ENCODE measurements at regions not wholly inside any gene's neighbourhood (a gene's known extent, or its start where the extent isn't known, plus 50 kb on each side); places are given as distances from the start of the nearest gene placed in this dataset.

DNA sequence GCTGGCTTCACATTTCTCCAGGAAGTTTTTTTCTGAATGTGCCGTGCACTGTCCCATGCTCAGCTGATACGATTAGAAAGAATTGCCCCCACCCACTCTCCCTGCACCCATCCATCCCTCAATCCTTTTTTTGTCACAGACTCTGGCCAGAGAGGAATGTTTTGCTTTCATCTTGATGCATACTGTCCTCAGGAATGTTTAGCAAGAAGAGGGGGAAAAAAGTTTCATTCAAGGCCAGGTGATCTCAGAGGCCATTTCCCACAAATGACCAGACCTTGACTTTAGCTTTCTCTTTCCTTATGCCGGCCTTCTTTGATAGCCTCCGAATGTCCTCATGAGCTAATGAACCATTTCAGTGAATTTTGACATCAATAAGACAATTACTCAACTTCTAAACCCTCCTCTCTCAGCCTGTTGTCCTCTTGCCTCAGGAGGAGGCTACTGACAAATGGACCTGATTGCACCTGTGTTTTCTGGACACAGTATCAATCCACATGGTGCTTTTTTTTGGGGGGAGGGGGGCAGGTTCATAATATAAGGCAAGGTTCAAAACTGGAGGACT, 105.0 kb upstream of the KLF6 start:
- ChIA-PET POLR2A (ENCODE audit: low non-redundant PET) (interaction anchor here (1.7 kb wide), 1 partner anchor 104 kb away, joined by 3 read pairs; no protein-coding TSS in a partner anchor), CTCF (no interaction called here)
- TF ChIP-seq CTCF (conservative IDR thresholded peaks at IDR 0.05; ENCODE audit: low read depth), result no peak
- no peak overlapping the region for H3K27ac ChIP-seq
- DNase-seq (ENCODE audit: low spot score), result no peak

DNA sequence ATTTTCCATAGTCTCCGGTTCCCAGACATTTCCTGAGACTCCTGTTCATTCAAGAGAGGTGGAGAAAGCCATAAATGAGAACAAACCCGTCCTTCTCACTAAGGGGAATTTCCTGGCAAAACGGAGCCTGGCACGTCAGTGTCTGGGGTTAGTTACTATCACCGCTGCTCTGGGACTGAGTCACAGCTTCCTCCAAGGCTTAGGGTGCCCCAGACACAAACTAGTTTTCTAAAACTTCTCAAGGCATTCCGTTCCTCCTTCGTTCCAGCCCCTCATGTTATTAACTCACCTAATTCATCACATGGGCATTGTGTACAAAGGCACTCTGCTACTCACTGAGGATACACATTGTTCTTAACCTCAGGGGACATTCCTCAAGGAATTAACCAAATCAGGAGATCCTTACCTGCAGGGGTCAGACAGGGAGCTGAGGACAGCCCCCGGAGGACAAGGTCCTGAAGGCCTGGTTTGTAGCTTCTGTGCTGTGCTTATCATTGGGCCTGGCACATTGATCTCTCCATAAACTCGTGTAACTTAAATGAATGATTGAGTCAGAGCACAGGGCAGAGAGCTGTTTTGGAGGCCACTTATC, 103.0 kb upstream of the KLF6 start:
- CTCF ChIA-PET, result interaction anchor here (0.6 kb wide), 1 partner anchor 769 kb away, joined by 4 read pairs; no protein-coding TSS in a partner anchor
- DNase-seq (ENCODE audit: low spot score), result peak; percentile 66

DNA sequence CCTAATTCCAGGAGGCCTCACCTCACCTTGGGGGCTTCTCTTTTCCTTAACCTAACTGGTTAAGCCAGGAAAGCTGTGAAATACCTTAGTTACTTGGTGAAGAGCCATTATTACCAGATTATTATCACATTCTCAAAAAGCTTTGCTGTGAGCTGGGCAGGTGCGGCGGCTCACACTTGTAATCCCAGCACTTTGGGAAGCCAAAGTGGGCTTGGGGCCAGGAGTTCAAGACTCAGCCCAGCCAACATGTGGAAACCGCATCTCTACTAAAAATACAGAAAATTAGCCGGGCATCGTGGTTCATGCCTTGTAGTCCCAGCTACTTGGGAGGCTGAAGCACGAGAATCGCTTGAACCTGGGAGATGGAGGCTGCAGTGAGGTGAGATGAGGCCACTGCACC, 102.4 kb upstream of the KLF6 start:
- TF ChIP-seq CTCF (conservative IDR thresholded peaks at IDR 0.05; ENCODE audit: low read depth), result no peak
- DNase-seq (ENCODE audit: low spot score), result no peak
- peak overlapping the region; percentile 80 for H3K27ac ChIP-seq
- ChIA-PET POLR2A (ENCODE audit: low non-redundant PET) (no interaction called here), CTCF (no interaction called here)

More for the DNA sequence above, 103.0 kb upstream of the KLF6 start:
- H3K27ac ChIP-seq, result peak overlapping the region; percentile 80
- POLR2A ChIA-PET (ENCODE audit: low non-redundant PET), result no interaction called here
- TF ChIP-seq CTCF (conservative IDR thresholded peaks at IDR 0.05; ENCODE audit: low read depth), result no peak

DNA sequence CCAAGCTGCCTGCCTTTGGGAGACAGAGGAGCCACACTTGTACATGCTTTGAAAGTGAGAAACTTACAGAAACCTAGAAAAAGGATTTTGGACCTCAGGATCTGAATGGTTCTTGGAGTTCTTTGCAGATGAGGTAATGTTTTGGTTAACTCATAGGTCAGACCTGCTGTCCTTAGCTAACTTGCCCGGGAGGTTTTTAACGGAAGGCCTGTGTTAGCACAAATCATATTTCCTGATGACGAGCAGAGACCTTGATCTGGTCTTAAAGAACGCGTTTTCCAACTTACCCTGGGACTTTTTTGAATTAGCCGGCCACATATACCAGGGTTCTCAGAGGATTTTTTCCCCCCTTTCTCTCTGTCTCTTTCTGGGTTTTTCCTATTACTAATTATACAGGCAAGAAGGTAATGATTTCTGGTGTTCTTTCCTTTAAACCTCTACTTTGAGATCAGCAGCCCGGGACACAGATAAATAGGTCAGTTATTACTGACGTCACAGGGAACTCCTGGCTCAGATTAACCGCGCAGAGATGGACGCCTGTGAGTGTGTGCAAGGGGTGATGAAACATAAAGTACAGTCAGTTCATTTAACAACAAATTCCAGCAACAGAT, 101.7 kb upstream of the KLF6 start:
- no peak for TF ChIP-seq CTCF (conservative IDR thresholded peaks at IDR 0.05; ENCODE audit: low read depth)
- ChIA-PET CTCF (interaction anchor here (0.7 kb wide), 1 partner anchor 99 kb away, joined by 5 read pairs; no protein-coding TSS in a partner anchor), POLR2A (ENCODE audit: low non-redundant PET) (no interaction called here)
- no peak overlapping the region; the same call in 1 of the 2 replicates for H3K27ac ChIP-seq
- DNase-seq (ENCODE audit: low spot score), result peak; percentile 48

- TF ChIP-seq CTCF (conservative IDR thresholded peaks at IDR 0.05; ENCODE audit: low read depth), result no peak
- DNase-seq (ENCODE audit: low spot score), result no peak
- peak overlapping the region; percentile 27; the same call in 1 of the 2 replicates for H3K27ac ChIP-seq
- ChIA-PET CTCF (interaction anchor here (0.7 kb wide), 1 partner anchor 99 kb away, joined by 5 read pairs; no protein-coding TSS in a partner anchor), POLR2A (ENCODE audit: low non-redundant PET) (no interaction called here)
Observed at GRCh38 chr10:3886191-3886590, 101.2 kb upstream of the KLF6 start.

DNA sequence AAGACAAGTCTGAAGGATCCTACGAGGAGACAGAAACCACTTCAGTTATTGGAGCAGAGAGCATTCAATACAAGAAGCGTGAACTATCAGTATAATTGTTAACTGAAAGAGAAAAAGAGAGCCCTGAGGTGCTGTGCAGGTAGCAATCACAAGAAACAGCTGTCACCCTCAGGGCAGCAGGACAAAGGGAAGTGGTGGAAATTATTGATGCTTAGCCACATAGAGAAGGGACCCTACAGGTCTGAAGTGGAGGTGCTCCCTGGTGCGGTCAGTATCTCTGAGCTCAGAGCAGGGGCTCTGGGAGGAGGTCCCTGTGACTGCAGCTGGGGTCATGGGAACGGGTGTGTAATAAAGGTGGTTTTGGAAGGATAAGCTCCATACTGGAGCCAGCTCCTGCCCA, 97.8 kb upstream of the KLF6 start:
- H3K27ac ChIP-seq, result no peak overlapping the region
- POLR2A ChIA-PET (ENCODE audit: low non-redundant PET), result no interaction called here
- CTCF ChIA-PET, result interaction anchor here (0.5 to 0.6 kb wide), 2 partner anchors 92 to 372 kb away, joined by 3 read pairs; no protein-coding TSS in a partner anchor
- no peak for TF ChIP-seq CTCF (conservative IDR thresholded peaks at IDR 0.05; ENCODE audit: low read depth)
- no peak for DNase-seq (ENCODE audit: low spot score)

Measured in RWPE1 (cell line).